GM12878 (cell line): ENCODE measurements at regions not wholly inside any gene's neighbourhood (a gene's known extent, or its start where the extent isn't known, plus 50 kb on each side); places are given as distances from the start of the nearest gene placed in this dataset.

ENCODE experiments used
- ATAC-seq: fragments of 200-7000 bp; cut with Tn5 transposase; 3 replicates; pipeline ENCODE4 v1.9.1; 2020; ENCODE audit warnings: mild to moderate bottlenecking, moderate library complexity
- BruUV-seq: library from RNA; stranded (reverse); fragments of 400-500 nt; replicated peaks from 2 replicates; lab custom pipeline; 2021; lab: Mats Ljungman, UMichigan
- CTCF ChIA-PET: fragments of 300-600 bp; sonication (Branson Sonifier 250); formaldehyde crosslinking; extraction: SDS; loops from one replicate; lab custom pipeline; 2021; ENCODE audit warnings: inconsistent platforms; lab: Yijun Ruan, JAX
- POLR2A ChIA-PET: fragments of 350-600 bp; formaldehyde crosslinking; extraction: SDS; loops from one replicate; lab custom pipeline; 2021; ENCODE audit warnings: inconsistent platforms; lab: Charles Lee
- RAD21 ChIA-PET: fragments of 300-600 bp; sonication (Branson Sonifier 250); formaldehyde crosslinking; loops from one replicate; lab custom pipeline; 2023; ENCODE audit warnings: antibody characterized with exemption; ENCODE audit not compliant: unreplicated experiment; lab: Charles Lee
- SMC1A ChIA-PET: fragments of 300-600 bp; sonication (Branson Sonifier 250); formaldehyde crosslinking; loops from one replicate; lab custom pipeline; 2023; ENCODE audit not compliant: unreplicated experiment, uncharacterized antibody; lab: Charles Lee
- DNase-seq: peaks from one replicate; pipeline ENCODE4 v3.0.0-alpha.2; 2011; ENCODE audit warnings: low read depth, low spot score
- FAIRE-seq: peaks from 3 replicates; lab custom pipeline; 2011; peaks lifted over from hg19 to GRCh38; lab: Jason Lieb, UNC
- H2AFZ ChIP-seq: 2 replicates; pipeline ENCODE4 v1.6.0; 2011; ENCODE audit warnings: low read depth, low read length, control low read depth; ENCODE audit not compliant: control insufficient read depth
- H3K27ac ChIP-seq: 2 replicates; pipeline ENCODE4 v1.5.1; 2011; ENCODE audit warnings: control low read depth; ENCODE audit not compliant: control insufficient read depth, insufficient read depth
- H3K27me3 ChIP-seq, 2 experiments: replicated peaks in 1 of 2; 2 replicates each; pipeline versions ENCODE4 v1.6.0 to v1.6.1; 2011; ENCODE audit warnings: low read length in 1 of 2; ENCODE audit not compliant: control insufficient read depth in 2 of 2, insufficient read depth in 2 of 2
- H3K36me3 ChIP-seq, 2 experiments: 2 replicates each; pipeline ENCODE4 v1.5.1; 2011; ENCODE audit warnings: low read length in 1 of 2; ENCODE audit not compliant: control insufficient read depth in 2 of 2, insufficient read depth in 2 of 2
- H3K4me1 ChIP-seq: 2 replicates; pipeline ENCODE4 v1.6.1; 2011; ENCODE audit warnings: mild to moderate bottlenecking, low read length, moderate library complexity, mixed read lengths; ENCODE audit not compliant: control insufficient read depth, insufficient read depth
- H3K4me2 ChIP-seq: 2 replicates; pipeline ENCODE4 v1.6.0; 2011; ENCODE audit warnings: control low read depth; ENCODE audit not compliant: control insufficient read depth, insufficient read depth
- H3K4me3 ChIP-seq: fragments of 200-600 bp; sonication (generic); 2 replicates; pipeline ENCODE4 v1.5.1; 2016
- H3K79me2 ChIP-seq: 2 replicates; pipeline ENCODE4 v1.6.0; 2011; ENCODE audit warnings: low read length; ENCODE audit not compliant: control insufficient read depth, insufficient read depth
- H3K9ac ChIP-seq: 2 replicates; pipeline ENCODE4 v1.8.0; 2011; ENCODE audit warnings: low read length, control low read depth, mixed read lengths; ENCODE audit not compliant: control insufficient read depth, insufficient read depth
- H3K9me3 ChIP-seq: replicated peaks from 3 replicates; pipeline ENCODE4 v1.5.1; 2011; ENCODE audit warnings: mild to moderate bottlenecking, low read length; ENCODE audit not compliant: control insufficient read depth, insufficient read depth
- H4K20me1 ChIP-seq: 2 replicates; pipeline ENCODE4 v1.6.0; 2011; ENCODE audit not compliant: control insufficient read depth, insufficient read depth
- BMI1 ChIP-seq: fragments of 450-650 bp; IDR thresholded peaks from 2 replicates; pipeline ENCODE4 v1.6.1; 2016; ENCODE audit warnings: mild to moderate bottlenecking, moderate library complexity, borderline replicate concordance
- CREB1 ChIP-seq: IDR thresholded peaks from 2 replicates; pipeline ENCODE4 v1.6.1; 2012; ENCODE audit warnings: low read depth, mild to moderate bottlenecking, inconsistent platforms
- HDGF ChIP-seq: fragments of 450-650 bp; IDR thresholded peaks from 2 replicates; pipeline ENCODE4 v1.6.1; 2016; ENCODE audit warnings: antibody characterized with exemption
- IRF3 ChIP-seq: fragments of 450-650 bp; IDR thresholded peaks from 2 replicates; pipeline ENCODE4 v1.6.1; 2014; ENCODE audit warnings: mild to moderate bottlenecking
- LARP7 ChIP-seq: fragments of 450-650 bp; IDR thresholded peaks from 2 replicates; pipeline ENCODE4 v1.6.1; 2017; ENCODE audit warnings: mild to moderate bottlenecking
- MEF2A ChIP-seq: IDR thresholded peaks from 2 replicates; pipeline ENCODE4 v1.6.1; 2011; ENCODE audit warnings: low read depth, mild to moderate bottlenecking, low read length, moderate library complexity; ENCODE audit not compliant: insufficient read depth
- MEF2B ChIP-seq: fragments of 450-650 bp; IDR thresholded peaks from 2 replicates; pipeline ENCODE4 v1.6.1; 2018; ENCODE audit warnings: mild to moderate bottlenecking, moderate library complexity; ENCODE audit not compliant: partially characterized antibody, poor library complexity, severe bottlenecking
- MTA2 ChIP-seq: fragments of 450-650 bp; IDR thresholded peaks from 2 replicates; pipeline ENCODE4 v1.6.1; 2016; ENCODE audit warnings: low read depth, mild to moderate bottlenecking, moderate library complexity
- MYB ChIP-seq: fragments of 150-350 bp; IDR thresholded peaks from 2 replicates; pipeline ENCODE4 v1.6.1; 2014; ENCODE audit warnings: mild to moderate bottlenecking, low read depth, low read length, borderline replicate concordance
- PAX8 ChIP-seq: fragments of 450-650 bp; IDR thresholded peaks from 2 replicates; pipeline ENCODE4 v1.6.1; 2017; ENCODE audit warnings: mild to moderate bottlenecking, moderate library complexity
- POU2F2 ChIP-seq: IDR thresholded peaks from 3 replicates; pipeline ENCODE4 v1.6.1; 2011; ENCODE audit warnings: low read depth, mild to moderate bottlenecking, low read length, borderline replicate concordance
- SIX5 ChIP-seq: IDR thresholded peaks from 2 replicates; pipeline ENCODE4 v1.6.1; 2011; ENCODE audit warnings: mild to moderate bottlenecking, low read depth, low read length, moderate library complexity; ENCODE audit not compliant: severe bottlenecking
- SMC3 ChIP-seq: IDR thresholded peaks from 2 replicates; pipeline ENCODE4 v1.6.1; 2011; ENCODE audit warnings: low read length, improper control_type of control experiment, borderline replicate concordance
- SRF ChIP-seq, 2 experiments: IDR thresholded peaks; 2 replicates each; pipeline ENCODE4 v1.6.1; 2011; ENCODE audit warnings: low read depth in 2 of 2, low read length in 2 of 2, mild to moderate bottlenecking in 1 of 2, moderate library complexity in 1 of 2
- USF2 ChIP-seq: IDR thresholded peaks from 2 replicates; pipeline ENCODE4 v1.6.1; 2011; ENCODE audit warnings: low read depth, low read length, improper control_type of control experiment, borderline replicate concordance
- YBX1 ChIP-seq: fragments of 450-650 bp; IDR thresholded peaks from 2 replicates; pipeline ENCODE4 v1.6.1; 2016; ENCODE audit warnings: antibody characterized with exemption
- YY1 ChIP-seq: IDR thresholded peaks from 2 replicates; pipeline ENCODE4 v1.6.1; 2011; ENCODE audit warnings: low read depth, mild to moderate bottlenecking, low read length
- WGBS: methylation state at CpG from one replicate; pipeline ENCODE4 v1.1.6; 2016; ENCODE audit warnings: low lambda C conversion rate; ENCODE audit not compliant: insufficient replicate concordance, insufficient coverage; ENCODE audit errors: missing lambda C conversion rate; 5-methylcytosine and 5-hydroxymethylcytosine counted together
- in situ Hi-C: fragments of 300-500 bp; cut with MboI; formaldehyde crosslinking; loops from 9 replicates; pipeline ENCODE4 v1.14.3; 2018; ENCODE audit warnings: mixed read lengths
- intact Hi-C: fragments of 100-400 bp; cut with micrococcal nuclease; formaldehyde crosslinking; loops from one replicate; pipeline ENCODE4 v1.14.2; 2022; ENCODE audit not compliant: unreplicated experiment
- TF ChIP-seq, protein P1 (sequence below): fragments of 450-650 bp; IDR thresholded peaks from 2 replicates; pipeline ENCODE4 v1.6.1; 2016; ENCODE audit warnings: mild to moderate bottlenecking
- TF ChIP-seq, protein P2 (sequence below): fragments of 450-650 bp; IDR thresholded peaks from 2 replicates; pipeline ENCODE4 v1.6.1; 2017; ENCODE audit warnings: borderline replicate concordance
- TF ChIP-seq, protein P3 (sequence below): IDR thresholded peaks from 2 replicates; pipeline ENCODE4 v1.6.1; 2011; ENCODE audit warnings: mild to moderate bottlenecking, low read depth, low read length, moderate library complexity; ENCODE audit not compliant: insufficient replicate concordance

- no peak for TF ChIP-seq POU2F2
Measured at GRCh38 chr18:53850902-53851301, 373.6 kb downstream of the MBD2 start (continued).

DNA sequence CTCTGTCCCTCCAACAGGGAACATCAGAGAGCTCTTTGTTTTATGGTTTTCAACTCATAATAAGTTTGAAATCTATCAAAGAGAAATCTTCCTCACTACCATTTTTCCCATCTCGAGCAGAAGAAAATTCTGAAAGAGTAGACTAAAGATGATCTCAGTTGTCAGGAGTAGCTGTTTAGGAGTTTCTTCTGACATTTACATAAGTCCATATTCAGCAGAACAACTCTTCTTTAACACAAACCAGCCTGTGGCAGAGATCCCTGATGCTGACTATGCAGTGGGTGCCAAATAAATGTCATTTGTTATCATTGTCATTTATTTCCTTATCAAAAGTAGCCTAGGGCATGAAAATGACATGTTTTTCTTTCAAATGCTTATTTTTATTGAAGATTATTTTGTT lies 380.7 kb downstream of the MBD2 start:
- DNase-seq (no peak), FAIRE-seq (no peak), ATAC-seq (no peak)
- TF ChIP-seq MEF2B (no peak), BMI1 (no peak), LARP7 (no peak), SRF (IDR thresholded peaks at IDR 0.05; ENCODE audit: low read depth in 2 of 2, low read length in 2 of 2) (no peak), SMC3 (no peak), CREB1 (no peak), MYB (no peak), IRF3 (no peak), MTA2 (no peak), PAX8 (no peak), HDGF (no peak), MEF2A (no peak), YBX1 (no peak), SIX5 (no peak), YY1 (no peak), USF2 (no peak)
- TF ChIP-seq, protein P1, sequence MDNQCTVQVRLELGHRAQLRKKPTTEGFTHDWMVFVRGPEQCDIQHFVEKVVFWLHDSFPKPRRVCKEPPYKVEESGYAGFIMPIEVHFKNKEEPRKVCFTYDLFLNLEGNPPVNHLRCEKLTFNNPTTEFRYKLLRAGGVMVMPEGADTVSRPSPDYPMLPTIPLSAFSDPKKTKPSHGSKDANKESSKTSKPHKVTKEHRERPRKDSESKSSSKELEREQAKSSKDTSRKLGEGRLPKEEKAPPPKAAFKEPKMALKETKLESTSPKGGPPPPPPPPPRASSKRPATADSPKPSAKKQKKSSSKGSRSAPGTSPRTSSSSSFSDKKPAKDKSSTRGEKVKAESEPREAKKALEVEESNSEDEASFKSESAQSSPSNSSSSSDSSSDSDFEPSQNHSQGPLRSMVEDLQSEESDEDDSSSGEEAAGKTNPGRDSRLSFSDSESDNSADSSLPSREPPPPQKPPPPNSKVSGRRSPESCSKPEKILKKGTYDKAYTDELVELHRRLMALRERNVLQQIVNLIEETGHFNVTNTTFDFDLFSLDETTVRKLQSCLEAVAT, result no peak
- TF ChIP-seq, protein P2, sequence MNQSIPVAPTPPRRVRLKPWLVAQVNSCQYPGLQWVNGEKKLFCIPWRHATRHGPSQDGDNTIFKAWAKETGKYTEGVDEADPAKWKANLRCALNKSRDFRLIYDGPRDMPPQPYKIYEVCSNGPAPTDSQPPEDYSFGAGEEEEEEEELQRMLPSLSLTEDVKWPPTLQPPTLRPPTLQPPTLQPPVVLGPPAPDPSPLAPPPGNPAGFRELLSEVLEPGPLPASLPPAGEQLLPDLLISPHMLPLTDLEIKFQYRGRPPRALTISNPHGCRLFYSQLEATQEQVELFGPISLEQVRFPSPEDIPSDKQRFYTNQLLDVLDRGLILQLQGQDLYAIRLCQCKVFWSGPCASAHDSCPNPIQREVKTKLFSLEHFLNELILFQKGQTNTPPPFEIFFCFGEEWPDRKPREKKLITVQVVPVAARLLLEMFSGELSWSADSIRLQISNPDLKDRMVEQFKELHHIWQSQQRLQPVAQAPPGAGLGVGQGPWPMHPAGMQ, result no peak
- TF ChIP-seq, protein P3, sequence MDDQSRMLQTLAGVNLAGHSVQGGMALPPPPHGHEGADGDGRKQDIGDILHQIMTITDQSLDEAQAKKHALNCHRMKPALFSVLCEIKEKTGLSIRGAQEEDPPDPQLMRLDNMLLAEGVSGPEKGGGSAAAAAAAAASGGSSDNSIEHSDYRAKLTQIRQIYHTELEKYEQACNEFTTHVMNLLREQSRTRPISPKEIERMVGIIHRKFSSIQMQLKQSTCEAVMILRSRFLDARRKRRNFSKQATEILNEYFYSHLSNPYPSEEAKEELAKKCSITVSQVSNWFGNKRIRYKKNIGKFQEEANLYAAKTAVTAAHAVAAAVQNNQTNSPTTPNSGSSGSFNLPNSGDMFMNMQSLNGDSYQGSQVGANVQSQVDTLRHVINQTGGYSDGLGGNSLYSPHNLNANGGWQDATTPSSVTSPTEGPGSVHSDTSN, result no peak
- no peaks in the 10 kb centered on the region for H3K4me1 ChIP-seq
- CTCF ChIA-PET, result no interaction called here
- POLR2A ChIA-PET, result no interaction called here
- H3K4me2 ChIP-seq, result no peak overlapping the region
- no TSS peak for BruUV-seq
- H3K9me3 ChIP-seq, result no peaks in the 10 kb centered on the region
- H3K9ac ChIP-seq, result no peak overlapping the region
- 0% methylated on average over 1 of the region's 1 CpG for WGBS
- no peaks in the 10 kb centered on the region for H3K27me3 ChIP-seq
- RAD21 ChIA-PET, result no interaction called here
- H3K27ac ChIP-seq, result no peak overlapping the region
- in situ Hi-C loops (no loop called here), intact Hi-C loops (no loop called here)
- H3K79me2 ChIP-seq, result no peaks in the 10 kb centered on the region
- H2AFZ ChIP-seq, result no peak overlapping the region
- H3K36me3 ChIP-seq, result no peaks in the 10 kb centered on the region
- no peak overlapping the region for H3K4me3 ChIP-seq
- SMC1A ChIA-PET, result no interaction called here
- no peaks in the 10 kb centered on the region for H4K20me1 ChIP-seq
